ENCODE measurements at regions not wholly inside any gene's neighbourhood (a gene's known extent, or its start where the extent isn't known, plus 50 kb on each side); places are given as distances from the start of the nearest gene placed in this dataset.

DNA sequence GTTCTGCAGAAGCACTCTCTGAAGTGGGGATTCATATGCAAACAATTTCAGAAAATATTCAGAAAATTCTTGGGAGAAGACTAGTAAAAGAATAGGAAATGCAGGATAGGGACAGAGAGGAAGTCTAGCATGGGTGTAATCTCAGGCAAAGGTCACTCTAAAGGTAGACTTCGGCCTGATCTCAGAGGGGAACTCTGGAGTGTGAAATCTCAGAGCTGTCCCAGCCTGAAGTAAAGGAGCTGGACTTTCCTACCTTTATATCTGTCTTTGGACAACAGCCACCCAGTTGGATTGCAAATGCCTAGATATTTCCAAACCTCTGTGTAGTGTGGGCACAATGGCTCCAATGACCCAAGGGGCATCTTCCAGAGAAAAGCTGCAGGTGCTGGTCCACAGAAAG lies 379.8 kb downstream of the GPATCH2 start:
- Histone ChIP-seq H3K79me2 (ENCODE audit: control insufficient read depth, insufficient read depth, low read length) (no peaks in the 10 kb centered on the region), H3K9me1 (ENCODE audit: control insufficient read depth, insufficient read depth, low read length) (no peaks in the 10 kb centered on the region), H3K27me3 (ENCODE audit: control insufficient read depth in 2 of 2, insufficient read depth in 2 of 2, low read length in 2 of 2) (no peaks in the 10 kb centered on the region), H3K9me3 (replicated peaks; ENCODE audit: control insufficient read depth, insufficient read depth, low read depth, low read length) (no peaks in the 10 kb centered on the region), H4K20me1 (replicated peaks; ENCODE audit: control insufficient read depth, insufficient read depth, low read length) (no peaks in the 10 kb centered on the region), H3K4me3 (no peak overlapping the region), H3K27ac (ENCODE audit: extremely low read depth, low read depth, low read length) (no peak overlapping the region), H3K4me2 (ENCODE audit: insufficient read depth, low read length) (no peak overlapping the region), H2AFZ (ENCODE audit: low read depth, low read length) (no peak overlapping the region), H3K36me3 (ENCODE audit: control insufficient read depth, insufficient read depth, low read length) (no peaks in the 10 kb centered on the region), H3K9ac (ENCODE audit: insufficient read depth in 1 of 2, low read depth in 2 of 2, low read length in 2 of 2) (no peak overlapping the region), H3K4me1 (replicated peaks in 1 of 2; ENCODE audit: control insufficient read depth in 2 of 2, insufficient read depth in 2 of 2, low read length in 2 of 2) (no peaks in the 10 kb centered on the region)
- no peak for DNase-seq (ENCODE audit: extremely low read depth in 1 of 4, low spot score in 3 of 4)
- CTCF ChIA-PET (ENCODE audit: low intra/inter-chr PET ratio) = no interaction called here
- no peak for TF ChIP-seq ZNF24 (IDR thresholded peaks at IDR 0.05)
- no peak for TF ChIP-seq SLC30A9 (CRISPR knock-in tag; IDR thresholded peaks at IDR 0.05)
- no peak for TF ChIP-seq BHLHE40 (IDR thresholded peaks at IDR 0.05; ENCODE audit: low read length)
- TF ChIP-seq RFX7 (CRISPR knock-in tag; IDR thresholded peaks at IDR 0.05) = no peak
- no peak for TF ChIP-seq ZNF274 (IDR thresholded peaks at IDR 0.05; ENCODE audit: borderline replicate concordance, low read depth, low read length)
- TF ChIP-seq NFXL1 (CRISPR knock-in tag; IDR thresholded peaks at IDR 0.05) = no peak
- no peak for TF ChIP-seq KLF16 (IDR thresholded peaks at IDR 0.05)
- TF ChIP-seq, protein P1, sequence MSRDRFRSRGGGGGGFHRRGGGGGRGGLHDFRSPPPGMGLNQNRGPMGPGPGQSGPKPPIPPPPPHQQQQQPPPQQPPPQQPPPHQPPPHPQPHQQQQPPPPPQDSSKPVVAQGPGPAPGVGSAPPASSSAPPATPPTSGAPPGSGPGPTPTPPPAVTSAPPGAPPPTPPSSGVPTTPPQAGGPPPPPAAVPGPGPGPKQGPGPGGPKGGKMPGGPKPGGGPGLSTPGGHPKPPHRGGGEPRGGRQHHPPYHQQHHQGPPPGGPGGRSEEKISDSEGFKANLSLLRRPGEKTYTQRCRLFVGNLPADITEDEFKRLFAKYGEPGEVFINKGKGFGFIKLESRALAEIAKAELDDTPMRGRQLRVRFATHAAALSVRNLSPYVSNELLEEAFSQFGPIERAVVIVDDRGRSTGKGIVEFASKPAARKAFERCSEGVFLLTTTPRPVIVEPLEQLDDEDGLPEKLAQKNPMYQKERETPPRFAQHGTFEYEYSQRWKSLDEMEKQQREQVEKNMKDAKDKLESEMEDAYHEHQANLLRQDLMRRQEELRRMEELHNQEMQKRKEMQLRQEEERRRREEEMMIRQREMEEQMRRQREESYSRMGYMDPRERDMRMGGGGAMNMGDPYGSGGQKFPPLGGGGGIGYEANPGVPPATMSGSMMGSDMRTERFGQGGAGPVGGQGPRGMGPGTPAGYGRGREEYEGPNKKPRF (IDR thresholded peaks at IDR 0.05; ENCODE audit: low read depth, low read length) = no peak
- no peak for TF ChIP-seq POLR2AphosphoS2 (IDR thresholded peaks at IDR 0.05; ENCODE audit: low read length)
- no peak for TF ChIP-seq RHOXF2B (CRISPR knock-in tag; conservative IDR thresholded peaks at IDR 0.05)
- TF ChIP-seq NFIC (IDR thresholded peaks at IDR 0.05) = no peak
- intact Hi-C loops (cut with micrococcal nuclease) (no loop called here), in situ Hi-C loops (cut with MboI) (no loop called here)
- no peak for FAIRE-seq
- 0% methylated on average over 1 of the region's 1 CpG for WGBS (ENCODE audit: insufficient coverage, low coverage, missing lambda C conversion rate)
- ATAC-seq = no peak
- no TSS peak for BruUV-seq (replicated peaks)
- POLR2A ChIA-PET = no interaction called here
